K562 (cell line): ENCODE measurements at regions not wholly inside any gene's neighbourhood (a gene's known extent, or its start where the extent isn't known, plus 50 kb on each side); places are given as distances from the start of the nearest gene placed in this dataset.

ENCODE experiments used
- EP300 ChIP-seq: IDR thresholded peaks from 2 replicates; pipeline ENCODE4 v1.6.1; 2012; ENCODE audit warnings: low read length, improper control_type of control experiment
- NRF1 ChIP-seq, 2 experiments: fragments of 450-650 bp; IDR thresholded peaks in 1 of 2; conservative IDR thresholded peaks in 1 of 2; 2 replicates each; pipeline ENCODE4 v1.6.1; 2014; ENCODE audit warnings: mild to moderate bottlenecking in 2 of 2
- SIN3A ChIP-seq, 2 experiments: fragments of 150-350 bp in 1 of 2; IDR thresholded peaks; 2 replicates each; pipeline ENCODE4 v1.6.1; 2011 to 2016; ENCODE audit warnings: borderline replicate concordance in 2 of 2, low read depth in 2 of 2, low read length in 2 of 2, mild to moderate bottlenecking in 2 of 2, moderate library complexity in 2 of 2; ENCODE audit not compliant: control insufficient read depth in 1 of 2
- TF ChIP-seq, protein P1 (sequence below): sonication (generic); formaldehyde crosslinking; IDR thresholded peaks from 2 replicates; pipeline ENCODE4 v1.8.1; 2023; ENCODE audit warnings: mild to moderate bottlenecking, missing genetic modification reagents
- TF ChIP-seq, protein P2 (sequence below): sonication (generic); formaldehyde crosslinking; IDR thresholded peaks from 2 replicates; pipeline ENCODE4 v1.8.0; 2023; ENCODE audit warnings: mild to moderate bottlenecking, missing genetic modification reagents
- TF ChIP-seq, protein P3 (sequence below), 3 experiments: IDR thresholded peaks in 2 of 3; conservative IDR thresholded peaks in 1 of 3; 2 replicates each; pipeline ENCODE4 v1.5.1; 2011 to 2012; ENCODE audit warnings: low read length in 3 of 3, mild to moderate bottlenecking in 3 of 3, control low read depth in 2 of 3, improper control_type of control experiment in 1 of 3, inconsistent platforms in 1 of 3, low read depth in 1 of 3, mixed read lengths in 1 of 3, moderate library complexity in 1 of 3; ENCODE audit not compliant: insufficient read depth in 2 of 3

DNA sequence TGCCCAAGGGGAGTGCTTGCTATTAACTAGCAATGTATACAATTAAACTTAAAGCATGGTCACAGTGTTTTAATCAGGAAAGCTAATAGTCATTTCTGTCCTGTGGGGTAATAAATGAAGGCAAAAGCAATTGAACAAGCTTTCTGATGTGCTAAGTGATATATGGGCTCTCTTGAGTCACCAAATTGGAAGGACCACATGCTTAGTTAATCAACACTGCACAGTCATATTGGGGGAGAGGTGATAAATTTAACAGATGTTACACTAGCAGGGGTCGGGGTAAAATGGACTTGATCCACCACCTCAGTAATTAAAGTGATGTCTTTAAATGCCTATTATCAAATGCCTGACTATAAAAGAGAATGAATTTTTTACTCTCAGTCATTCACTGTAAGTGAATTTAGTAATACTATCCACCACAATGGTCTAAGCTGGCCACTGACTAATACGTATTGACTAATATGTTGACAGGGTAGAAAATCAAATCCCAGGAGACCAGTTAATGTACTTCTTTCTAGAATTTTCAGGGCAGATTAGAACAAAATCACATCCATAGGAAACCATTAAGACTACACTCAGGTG is 736.3 kb downstream of the RPS29 start:
- TF ChIP-seq, protein P1, sequence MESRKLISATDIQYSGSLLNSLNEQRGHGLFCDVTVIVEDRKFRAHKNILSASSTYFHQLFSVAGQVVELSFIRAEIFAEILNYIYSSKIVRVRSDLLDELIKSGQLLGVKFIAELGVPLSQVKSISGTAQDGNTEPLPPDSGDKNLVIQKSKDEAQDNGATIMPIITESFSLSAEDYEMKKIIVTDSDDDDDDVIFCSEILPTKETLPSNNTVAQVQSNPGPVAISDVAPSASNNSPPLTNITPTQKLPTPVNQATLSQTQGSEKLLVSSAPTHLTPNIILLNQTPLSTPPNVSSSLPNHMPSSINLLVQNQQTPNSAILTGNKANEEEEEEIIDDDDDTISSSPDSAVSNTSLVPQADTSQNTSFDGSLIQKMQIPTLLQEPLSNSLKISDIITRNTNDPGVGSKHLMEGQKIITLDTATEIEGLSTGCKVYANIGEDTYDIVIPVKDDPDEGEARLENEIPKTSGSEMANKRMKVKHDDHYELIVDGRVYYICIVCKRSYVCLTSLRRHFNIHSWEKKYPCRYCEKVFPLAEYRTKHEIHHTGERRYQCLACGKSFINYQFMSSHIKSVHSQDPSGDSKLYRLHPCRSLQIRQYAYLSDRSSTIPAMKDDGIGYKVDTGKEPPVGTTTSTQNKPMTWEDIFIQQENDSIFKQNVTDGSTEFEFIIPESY (CRISPR knock-in tag) = no peak
- no peak for TF ChIP-seq SIN3A (IDR thresholded peaks at IDR 0.05; ENCODE audit: borderline replicate concordance in 2 of 2, control insufficient read depth in 1 of 2, low read depth in 2 of 2, low read length in 2 of 2)
- TF ChIP-seq, protein P2, sequence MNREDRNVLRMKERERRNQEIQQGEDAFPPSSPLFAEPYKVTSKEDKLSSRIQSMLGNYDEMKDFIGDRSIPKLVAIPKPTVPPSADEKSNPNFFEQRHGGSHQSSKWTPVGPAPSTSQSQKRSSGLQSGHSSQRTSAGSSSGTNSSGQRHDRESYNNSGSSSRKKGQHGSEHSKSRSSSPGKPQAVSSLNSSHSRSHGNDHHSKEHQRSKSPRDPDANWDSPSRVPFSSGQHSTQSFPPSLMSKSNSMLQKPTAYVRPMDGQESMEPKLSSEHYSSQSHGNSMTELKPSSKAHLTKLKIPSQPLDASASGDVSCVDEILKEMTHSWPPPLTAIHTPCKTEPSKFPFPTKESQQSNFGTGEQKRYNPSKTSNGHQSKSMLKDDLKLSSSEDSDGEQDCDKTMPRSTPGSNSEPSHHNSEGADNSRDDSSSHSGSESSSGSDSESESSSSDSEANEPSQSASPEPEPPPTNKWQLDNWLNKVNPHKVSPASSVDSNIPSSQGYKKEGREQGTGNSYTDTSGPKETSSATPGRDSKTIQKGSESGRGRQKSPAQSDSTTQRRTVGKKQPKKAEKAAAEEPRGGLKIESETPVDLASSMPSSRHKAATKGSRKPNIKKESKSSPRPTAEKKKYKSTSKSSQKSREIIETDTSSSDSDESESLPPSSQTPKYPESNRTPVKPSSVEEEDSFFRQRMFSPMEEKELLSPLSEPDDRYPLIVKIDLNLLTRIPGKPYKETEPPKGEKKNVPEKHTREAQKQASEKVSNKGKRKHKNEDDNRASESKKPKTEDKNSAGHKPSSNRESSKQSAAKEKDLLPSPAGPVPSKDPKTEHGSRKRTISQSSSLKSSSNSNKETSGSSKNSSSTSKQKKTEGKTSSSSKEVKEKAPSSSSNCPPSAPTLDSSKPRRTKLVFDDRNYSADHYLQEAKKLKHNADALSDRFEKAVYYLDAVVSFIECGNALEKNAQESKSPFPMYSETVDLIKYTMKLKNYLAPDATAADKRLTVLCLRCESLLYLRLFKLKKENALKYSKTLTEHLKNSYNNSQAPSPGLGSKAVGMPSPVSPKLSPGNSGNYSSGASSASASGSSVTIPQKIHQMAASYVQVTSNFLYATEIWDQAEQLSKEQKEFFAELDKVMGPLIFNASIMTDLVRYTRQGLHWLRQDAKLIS (CRISPR knock-in tag) = no peak
- TF ChIP-seq NRF1 (conservative IDR thresholded peaks at IDR 0.05 in 1 of 2, IDR thresholded peaks at IDR 0.05 in 1 of 2) = no peak
- TF ChIP-seq EP300 = no peak
- TF ChIP-seq, protein P3, sequence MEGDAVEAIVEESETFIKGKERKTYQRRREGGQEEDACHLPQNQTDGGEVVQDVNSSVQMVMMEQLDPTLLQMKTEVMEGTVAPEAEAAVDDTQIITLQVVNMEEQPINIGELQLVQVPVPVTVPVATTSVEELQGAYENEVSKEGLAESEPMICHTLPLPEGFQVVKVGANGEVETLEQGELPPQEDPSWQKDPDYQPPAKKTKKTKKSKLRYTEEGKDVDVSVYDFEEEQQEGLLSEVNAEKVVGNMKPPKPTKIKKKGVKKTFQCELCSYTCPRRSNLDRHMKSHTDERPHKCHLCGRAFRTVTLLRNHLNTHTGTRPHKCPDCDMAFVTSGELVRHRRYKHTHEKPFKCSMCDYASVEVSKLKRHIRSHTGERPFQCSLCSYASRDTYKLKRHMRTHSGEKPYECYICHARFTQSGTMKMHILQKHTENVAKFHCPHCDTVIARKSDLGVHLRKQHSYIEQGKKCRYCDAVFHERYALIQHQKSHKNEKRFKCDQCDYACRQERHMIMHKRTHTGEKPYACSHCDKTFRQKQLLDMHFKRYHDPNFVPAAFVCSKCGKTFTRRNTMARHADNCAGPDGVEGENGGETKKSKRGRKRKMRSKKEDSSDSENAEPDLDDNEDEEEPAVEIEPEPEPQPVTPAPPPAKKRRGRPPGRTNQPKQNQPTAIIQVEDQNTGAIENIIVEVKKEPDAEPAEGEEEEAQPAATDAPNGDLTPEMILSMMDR (IDR thresholded peaks at IDR 0.05 in 2 of 3, conservative IDR thresholded peaks at IDR 0.05 in 1 of 3; ENCODE audit: insufficient read depth in 2 of 3, low read depth in 1 of 3, low read length in 3 of 3) = no peak
